Spinal cord (tissue), 9 donors: ENCODE measurements at regions not wholly inside any gene's neighbourhood (a gene's known extent, or its start where the extent isn't known, plus 50 kb on each side); places are given as distances from the start of the nearest gene placed in this dataset.
"Not testable (repeated sequence)": the region's sequence is repeated elsewhere in the genome, so short reads cannot be mapped to it uniquely, and the experiment has no call there.

ENCODE experiments used
- DNase-seq, 6 donors: peaks; one replicate each; pipeline versions ENCODE4 v3.0.0 to v3.0.0-alpha.2; 2013 to 2015; ENCODE audit warnings: low spot score in 6 of 6, low read depth in 4 of 6
- H3K27ac ChIP-seq: one replicate; pipeline ENCODE4 v1.5.1; 2013; ENCODE audit warnings: low read depth, low read length, control low read depth
- H3K27me3 ChIP-seq: one replicate; pipeline ENCODE4 v1.6.1; 2013; ENCODE audit warnings: low read length; ENCODE audit not compliant: control insufficient read depth, insufficient read depth
- H3K36me3 ChIP-seq: one replicate; pipeline ENCODE4 v1.6.1; 2013; ENCODE audit warnings: low read length; ENCODE audit not compliant: control insufficient read depth, insufficient read depth
- H3K4me1 ChIP-seq: one replicate; pipeline ENCODE4 v1.6.1; 2013; ENCODE audit warnings: low read length; ENCODE audit not compliant: control insufficient read depth, insufficient read depth
- H3K4me3 ChIP-seq: one replicate; pipeline ENCODE4 v1.5.1; 2013; ENCODE audit warnings: low read depth, low read length, control low read depth
- H3K9me3 ChIP-seq: one replicate; pipeline ENCODE4 v1.6.1; 2013; ENCODE audit warnings: low read length; ENCODE audit not compliant: control insufficient read depth, insufficient read depth
- WGBS: methylation state at CpG from one replicate; pipeline ENCODE4 v1.1.5; 2013; ENCODE audit warnings: missing lambda C conversion rate; ENCODE audit not compliant: insufficient coverage; 5-methylcytosine and 5-hydroxymethylcytosine counted together
- donor health status: healthy.

- Histone ChIP-seq H3K27ac (peak overlapping the region; percentile 6), H3K36me3 (no peaks in the 10 kb centered on the region), H3K9me3 (no peaks in the 10 kb centered on the region), H3K27me3 (no peaks in the 10 kb centered on the region), H3K4me1 (no peaks in the 10 kb centered on the region), H3K4me3 (no peak overlapping the region)
- no CpG with 5 or more reads among the region's 2 CpGs for WGBS
- peak in 3 of 6 donors; percentile 1 to 51 (median 39) for DNase-seq
Observed at GRCh38 chr6:81556551-81556950, 195.9 kb downstream of the TENT5A start.

- DNase-seq, result no peak
- no peak overlapping the region for H3K27ac ChIP-seq
- WGBS, result no CpG with 5 or more reads among the region's 2 CpGs
Observed at GRCh38 chr6:81553216-81553615, 199.3 kb downstream of the TENT5A start.

DNA sequence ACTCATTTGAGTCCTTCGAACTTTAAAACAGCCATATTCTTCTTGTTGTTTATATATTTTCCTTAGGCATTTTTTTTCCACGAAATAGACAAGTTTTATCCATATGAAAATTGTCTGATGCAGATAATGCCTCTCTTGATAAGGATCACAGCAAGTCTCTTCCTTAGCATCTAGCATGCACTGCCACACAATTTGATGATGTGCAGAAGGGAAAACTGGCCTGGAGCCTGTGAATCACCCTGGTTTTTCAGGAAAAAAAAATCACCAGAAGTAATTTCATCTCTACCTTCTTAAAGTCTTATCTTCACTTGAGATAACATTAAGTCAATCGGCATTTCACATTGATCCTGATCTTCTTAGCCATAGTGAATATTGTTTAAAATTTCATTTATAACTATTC, 199.8 kb downstream of the TENT5A start:
- no peak for DNase-seq
- no CpG with 5 or more reads among the region's 3 CpGs for WGBS
- H3K27me3 ChIP-seq, result no peaks in the 10 kb centered on the region
- H3K9me3 ChIP-seq, result no peaks in the 10 kb centered on the region
- H3K27ac ChIP-seq, result no peak overlapping the region
- no peaks in the 10 kb centered on the region for H3K36me3 ChIP-seq
- H3K4me3 ChIP-seq, result no peak overlapping the region
- no peaks in the 10 kb centered on the region for H3K4me1 ChIP-seq

More at GRCh38 chr6:81553216-81553615, 199.3 kb downstream of the TENT5A start:
- Histone ChIP-seq H3K4me1 (no peaks in the 10 kb centered on the region), H3K36me3 (no peaks in the 10 kb centered on the region), H3K27me3 (no peaks in the 10 kb centered on the region), H3K4me3 (no peak overlapping the region), H3K9me3 (no peaks in the 10 kb centered on the region)

- WGBS, result no CpG with 5 or more reads among the region's 3 CpGs
- Histone ChIP-seq H3K27me3 (no peaks in the 10 kb centered on the region), H3K4me1 (no peaks in the 10 kb centered on the region), H3K9me3 (no peaks in the 10 kb centered on the region), H3K36me3 (no peaks in the 10 kb centered on the region), H3K27ac (no peak overlapping the region), H3K4me3 (no peak overlapping the region)
- DNase-seq, result no peak
Observed at GRCh38 chr6:81547149-81547548, 205.3 kb downstream of the TENT5A start.

GRCh38 chr6:81534934-81535465, 217.5 kb downstream of the TENT5A start:
- no CpG with 5 or more reads among the region's 2 CpGs for WGBS
- DNase-seq, result no peak
- H3K4me3 ChIP-seq, result no peak overlapping the region
- H3K27ac ChIP-seq, result no peak overlapping the region
- H3K9me3 ChIP-seq, result no peaks in the 10 kb centered on the region
- no peaks in the 10 kb centered on the region for H3K4me1 ChIP-seq
- no peaks in the 10 kb centered on the region for H3K27me3 ChIP-seq
- no peaks in the 10 kb centered on the region for H3K36me3 ChIP-seq

- 80% methylated on average over 1 of the region's 3 CpGs for WGBS
Observed at GRCh38 chr6:81531869-81532561, 220.5 kb downstream of the TENT5A start.

DNA sequence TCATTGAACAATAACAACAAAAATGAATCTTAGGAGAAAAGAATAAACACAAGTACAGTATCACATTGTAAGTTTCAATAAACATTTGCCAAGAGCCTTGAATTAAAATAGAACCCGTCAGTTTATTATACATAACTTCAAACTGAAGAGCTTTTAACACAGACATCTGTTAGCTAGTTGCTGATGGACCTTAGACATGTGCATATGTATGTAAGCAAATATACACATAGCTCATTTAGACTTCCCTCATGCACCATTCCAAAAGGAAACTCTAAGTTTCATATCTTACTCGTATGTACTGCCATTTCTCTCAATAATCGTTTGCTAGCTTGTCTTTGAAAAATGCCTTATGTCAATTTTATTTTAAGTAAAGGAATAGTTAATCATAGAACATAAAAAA, 235.0 kb downstream of the TENT5A start:
- no CpG with 5 or more reads among the region's 3 CpGs for WGBS
- no peaks in the 10 kb centered on the region for H3K36me3 ChIP-seq
- H3K27me3 ChIP-seq, result no peaks in the 10 kb centered on the region
- no peaks in the 10 kb centered on the region for H3K4me1 ChIP-seq
- no peaks in the 10 kb centered on the region for H3K9me3 ChIP-seq
- H3K27ac ChIP-seq, result no peak overlapping the region
- DNase-seq, result peak in 1 of 6 donors; percentile 41
- no peak overlapping the region for H3K4me3 ChIP-seq

More at GRCh38 chr6:81531869-81532561, 220.5 kb downstream of the TENT5A start:
- no peaks in the 10 kb centered on the region for H3K9me3 ChIP-seq
- H3K27ac ChIP-seq, result no peak overlapping the region
- no peaks in the 10 kb centered on the region for H3K4me1 ChIP-seq
- no peaks in the 10 kb centered on the region for H3K27me3 ChIP-seq
- H3K36me3 ChIP-seq, result no peaks in the 10 kb centered on the region
- H3K4me3 ChIP-seq, result no peak overlapping the region
- DNase-seq, result no peak

DNA sequence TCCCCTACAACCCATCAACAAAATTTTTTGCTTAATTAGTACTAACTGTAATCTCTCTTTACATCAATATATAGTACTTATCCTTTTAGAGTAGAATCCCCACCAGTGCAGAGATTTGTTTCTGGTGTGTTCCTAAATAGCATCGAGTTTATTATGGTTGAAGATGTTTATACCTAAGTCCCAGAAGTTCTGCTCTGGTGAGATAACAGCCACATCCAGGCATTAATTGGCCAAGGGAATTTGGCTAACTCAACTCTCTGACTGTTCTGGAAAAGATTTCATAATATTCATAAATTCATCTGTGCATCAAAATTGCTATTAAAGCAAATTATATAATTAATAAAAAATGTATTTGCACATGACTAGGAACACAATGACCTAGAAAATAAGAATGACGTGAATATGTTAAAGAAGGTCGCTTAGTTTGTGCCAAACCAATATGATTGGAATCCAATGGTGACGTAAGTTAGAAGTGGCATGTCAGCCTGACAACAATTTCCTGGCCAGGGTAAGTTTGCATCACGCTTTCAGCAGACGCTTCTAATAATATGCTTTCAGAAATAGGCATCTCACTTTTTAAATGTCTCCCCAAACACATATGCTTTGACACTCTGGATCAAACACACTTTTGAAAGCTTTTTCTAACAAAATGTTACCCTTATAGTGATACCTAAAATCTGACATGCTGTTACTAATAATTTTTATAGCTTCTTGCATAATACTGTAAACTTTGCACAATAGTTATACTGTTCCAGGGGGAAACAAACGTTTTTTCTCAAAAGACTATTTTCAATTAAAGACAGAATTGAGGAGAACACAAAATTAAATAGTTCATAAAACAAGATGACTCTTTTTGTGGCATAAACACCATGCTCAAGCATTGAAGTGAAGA, 236.7 kb downstream of the TENT5A start:
- Histone ChIP-seq H3K27ac (no peak overlapping the region), H3K27me3 (no peaks in the 10 kb centered on the region), H3K4me1 (no peaks in the 10 kb centered on the region), H3K36me3 (no peaks in the 10 kb centered on the region), H3K4me3 (no peak overlapping the region), H3K9me3 (no peaks in the 10 kb centered on the region)
- peak in 1 of 6 donors; percentile 23 for DNase-seq
- 97% methylated on average over 4 of the region's 7 CpGs for WGBS

DNA sequence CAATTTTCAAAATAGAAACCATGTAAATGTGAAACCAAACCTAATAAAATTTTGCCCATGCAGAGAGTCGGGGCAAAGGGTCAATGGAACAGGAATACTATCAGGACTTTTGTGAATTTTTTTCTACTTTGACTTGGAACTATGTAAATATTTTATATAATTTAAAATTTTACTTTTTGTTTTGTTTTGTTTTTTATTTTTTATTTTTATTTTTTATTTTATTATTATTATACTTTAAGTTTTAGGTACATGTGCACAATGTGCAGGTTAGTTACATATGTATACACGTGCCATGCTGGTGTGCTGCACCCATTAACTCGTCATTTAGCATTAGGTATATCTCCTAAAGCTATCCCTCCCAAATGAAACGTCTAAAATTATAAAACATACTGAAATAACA, 238.3 kb downstream of the TENT5A start:
- not testable (repeated sequence) for H3K4me3 ChIP-seq
- whole genome bisulfite sequencing, result no CpG with 5 or more reads among the region's 4 CpGs

More for the DNA sequence above, 238.3 kb downstream of the TENT5A start:
- H3K27me3 ChIP-seq, H3K36me3 ChIP-seq, H3K4me1 ChIP-seq, H3K9me3 ChIP-seq, DNase-seq, H3K27ac ChIP-seq: not testable (repeated sequence)
